ENCODE measurements at regions not wholly inside any gene's neighbourhood (a gene's known extent, or its start where the extent isn't known, plus 50 kb on each side); places are given as distances from the start of the nearest gene placed in this dataset.

DNA sequence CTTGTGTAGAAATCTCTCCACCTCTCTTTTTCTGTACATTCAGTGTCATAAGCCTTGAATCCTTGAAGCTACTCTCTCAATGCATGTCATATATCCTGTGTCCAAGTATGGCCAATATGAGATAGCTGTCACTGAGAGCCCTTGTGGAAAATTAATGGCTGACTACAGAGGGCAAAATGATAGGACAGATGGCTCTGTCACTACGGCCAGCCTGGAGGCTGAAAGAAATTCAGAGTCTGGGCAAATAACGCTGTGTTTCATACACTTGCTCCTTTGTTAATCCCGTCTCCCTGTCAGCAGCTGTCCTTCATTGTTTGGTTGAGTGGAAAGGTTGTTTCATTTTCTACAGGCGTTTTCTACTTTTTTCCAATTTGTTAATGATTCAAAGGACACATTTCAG, 70.4 kb upstream of the VGLL2 start (continued):
- TF ChIP-seq CUX1 (IDR thresholded peaks at IDR 0.05; ENCODE audit: insufficient replicate concordance, low read depth, low read length), result no peak
- TF ChIP-seq, protein P1, sequence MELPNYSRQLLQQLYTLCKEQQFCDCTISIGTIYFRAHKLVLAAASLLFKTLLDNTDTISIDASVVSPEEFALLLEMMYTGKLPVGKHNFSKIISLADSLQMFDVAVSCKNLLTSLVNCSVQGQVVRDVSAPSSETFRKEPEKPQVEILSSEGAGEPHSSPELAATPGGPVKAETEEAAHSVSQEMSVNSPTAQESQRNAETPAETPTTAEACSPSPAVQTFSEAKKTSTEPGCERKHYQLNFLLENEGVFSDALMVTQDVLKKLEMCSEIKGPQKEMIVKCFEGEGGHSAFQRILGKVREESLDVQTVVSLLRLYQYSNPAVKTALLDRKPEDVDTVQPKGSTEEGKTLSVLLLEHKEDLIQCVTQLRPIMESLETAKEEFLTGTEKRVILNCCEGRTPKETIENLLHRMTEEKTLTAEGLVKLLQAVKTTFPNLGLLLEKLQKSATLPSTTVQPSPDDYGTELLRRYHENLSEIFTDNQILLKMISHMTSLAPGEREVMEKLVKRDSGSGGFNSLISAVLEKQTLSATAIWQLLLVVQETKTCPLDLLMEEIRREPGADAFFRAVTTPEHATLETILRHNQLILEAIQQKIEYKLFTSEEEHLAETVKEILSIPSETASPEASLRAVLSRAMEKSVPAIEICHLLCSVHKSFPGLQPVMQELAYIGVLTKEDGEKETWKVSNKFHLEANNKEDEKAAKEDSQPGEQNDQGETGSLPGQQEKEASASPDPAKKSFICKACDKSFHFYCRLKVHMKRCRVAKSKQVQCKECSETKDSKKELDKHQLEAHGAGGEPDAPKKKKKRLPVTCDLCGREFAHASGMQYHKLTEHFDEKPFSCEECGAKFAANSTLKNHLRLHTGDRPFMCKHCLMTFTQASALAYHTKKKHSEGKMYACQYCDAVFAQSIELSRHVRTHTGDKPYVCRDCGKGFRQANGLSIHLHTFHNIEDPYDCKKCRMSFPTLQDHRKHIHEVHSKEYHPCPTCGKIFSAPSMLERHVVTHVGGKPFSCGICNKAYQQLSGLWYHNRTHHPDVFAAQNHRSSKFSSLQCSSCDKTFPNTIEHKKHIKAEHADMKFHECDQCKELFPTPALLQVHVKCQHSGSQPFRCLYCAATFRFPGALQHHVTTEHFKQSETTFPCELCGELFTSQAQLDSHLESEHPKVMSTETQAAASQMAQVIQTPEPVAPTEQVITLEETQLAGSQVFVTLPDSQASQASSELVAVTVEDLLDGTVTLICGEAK (IDR thresholded peaks at IDR 0.05; ENCODE audit: borderline replicate concordance), result no peak
- no peak for TF ChIP-seq BHLHE40 (IDR thresholded peaks at IDR 0.05; ENCODE audit: borderline replicate concordance in 1 of 2, low read depth in 2 of 2, low read length in 1 of 2)
- no peak for TF ChIP-seq ZNF207 (IDR thresholded peaks at IDR 0.05; ENCODE audit: borderline replicate concordance)
- TF ChIP-seq WRNIP1 (IDR thresholded peaks at IDR 0.05; ENCODE audit: borderline replicate concordance, low read depth, low read length), result no peak
- TF ChIP-seq ZBED1 (IDR thresholded peaks at IDR 0.05; ENCODE audit: borderline replicate concordance), result no peak
- no peak for TF ChIP-seq BCLAF1 (IDR thresholded peaks at IDR 0.05)
- no peak for TF ChIP-seq SPI1 (IDR thresholded peaks at IDR 0.05; ENCODE audit: borderline replicate concordance, insufficient read depth, low read depth, low read length)
- TF ChIP-seq BMI1 (IDR thresholded peaks at IDR 0.05; ENCODE audit: borderline replicate concordance), result no peak
- TF ChIP-seq SMARCA5 (IDR thresholded peaks at IDR 0.05), result no peak
- TF ChIP-seq, protein P2, sequence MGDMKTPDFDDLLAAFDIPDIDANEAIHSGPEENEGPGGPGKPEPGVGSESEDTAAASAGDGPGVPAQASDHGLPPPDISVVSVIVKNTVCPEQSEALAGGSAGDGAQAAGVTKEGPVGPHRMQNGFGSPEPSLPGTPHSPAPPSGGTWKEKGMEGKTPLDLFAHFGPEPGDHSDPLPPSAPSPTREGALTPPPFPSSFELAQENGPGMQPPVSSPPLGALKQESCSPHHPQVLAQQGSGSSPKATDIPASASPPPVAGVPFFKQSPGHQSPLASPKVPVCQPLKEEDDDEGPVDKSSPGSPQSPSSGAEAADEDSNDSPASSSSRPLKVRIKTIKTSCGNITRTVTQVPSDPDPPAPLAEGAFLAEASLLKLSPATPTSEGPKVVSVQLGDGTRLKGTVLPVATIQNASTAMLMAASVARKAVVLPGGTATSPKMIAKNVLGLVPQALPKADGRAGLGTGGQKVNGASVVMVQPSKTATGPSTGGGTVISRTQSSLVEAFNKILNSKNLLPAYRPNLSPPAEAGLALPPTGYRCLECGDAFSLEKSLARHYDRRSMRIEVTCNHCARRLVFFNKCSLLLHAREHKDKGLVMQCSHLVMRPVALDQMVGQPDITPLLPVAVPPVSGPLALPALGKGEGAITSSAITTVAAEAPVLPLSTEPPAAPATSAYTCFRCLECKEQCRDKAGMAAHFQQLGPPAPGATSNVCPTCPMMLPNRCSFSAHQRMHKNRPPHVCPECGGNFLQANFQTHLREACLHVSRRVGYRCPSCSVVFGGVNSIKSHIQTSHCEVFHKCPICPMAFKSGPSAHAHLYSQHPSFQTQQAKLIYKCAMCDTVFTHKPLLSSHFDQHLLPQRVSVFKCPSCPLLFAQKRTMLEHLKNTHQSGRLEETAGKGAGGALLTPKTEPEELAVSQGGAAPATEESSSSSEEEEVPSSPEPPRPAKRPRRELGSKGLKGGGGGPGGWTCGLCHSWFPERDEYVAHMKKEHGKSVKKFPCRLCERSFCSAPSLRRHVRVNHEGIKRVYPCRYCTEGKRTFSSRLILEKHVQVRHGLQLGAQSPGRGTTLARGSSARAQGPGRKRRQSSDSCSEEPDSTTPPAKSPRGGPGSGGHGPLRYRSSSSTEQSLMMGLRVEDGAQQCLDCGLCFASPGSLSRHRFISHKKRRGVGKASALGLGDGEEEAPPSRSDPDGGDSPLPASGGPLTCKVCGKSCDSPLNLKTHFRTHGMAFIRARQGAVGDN (IDR thresholded peaks at IDR 0.05), result no peak
